Activated CD4-positive, CD25-positive, alpha-beta regulatory T cell treated with anti-CD3 and anti-CD28 coated beads, Interleukin-2, amount 50 U/mL, for 72 hours (primary cell): ENCODE measurements at regions not wholly inside any gene's neighbourhood (a gene's known extent, or its start where the extent isn't known, plus 50 kb on each side); places are given as distances from the start of the nearest gene placed in this dataset.

Source experiments
- DNase-seq: peaks from one replicate; pipeline ENCODE4 v3.0.0; 2021

DNA sequence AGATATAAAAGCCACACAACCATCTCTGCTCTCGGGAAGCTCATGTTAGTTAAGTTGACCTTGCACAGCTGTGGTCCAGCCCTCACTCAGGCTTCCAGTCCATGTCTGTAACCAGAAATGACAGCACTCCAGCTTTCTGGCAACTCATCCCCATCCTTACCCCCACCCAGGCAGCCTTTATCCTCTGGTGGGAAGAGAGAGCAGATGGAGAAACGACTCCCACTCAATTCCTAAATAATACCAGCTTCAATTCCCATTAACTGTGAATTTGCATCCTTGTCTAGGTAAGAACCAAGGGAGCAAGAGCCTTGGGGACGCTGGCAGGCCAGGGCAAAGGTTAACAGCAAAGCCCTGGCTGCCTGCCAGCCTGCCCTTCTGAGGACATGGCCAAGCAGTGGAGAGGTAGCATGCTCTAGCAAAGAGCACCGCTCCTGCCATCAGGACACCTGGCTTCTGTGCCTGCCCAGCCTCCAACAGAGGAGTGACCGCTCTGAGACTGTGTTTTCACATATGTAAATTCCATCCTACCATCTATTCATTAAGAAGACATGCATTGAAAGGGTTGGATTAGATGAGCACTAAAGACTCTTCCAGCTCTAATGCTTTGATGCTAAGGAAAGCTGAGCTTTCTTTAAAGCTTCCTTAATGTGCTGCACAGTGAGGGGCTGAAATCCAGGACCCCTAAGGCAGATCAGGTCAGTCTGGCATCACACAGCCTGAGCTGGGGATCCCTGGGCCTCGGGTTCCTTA, 236.1 kb downstream of the GRIN2B start:
- DNase-seq, result no peak

DNA sequence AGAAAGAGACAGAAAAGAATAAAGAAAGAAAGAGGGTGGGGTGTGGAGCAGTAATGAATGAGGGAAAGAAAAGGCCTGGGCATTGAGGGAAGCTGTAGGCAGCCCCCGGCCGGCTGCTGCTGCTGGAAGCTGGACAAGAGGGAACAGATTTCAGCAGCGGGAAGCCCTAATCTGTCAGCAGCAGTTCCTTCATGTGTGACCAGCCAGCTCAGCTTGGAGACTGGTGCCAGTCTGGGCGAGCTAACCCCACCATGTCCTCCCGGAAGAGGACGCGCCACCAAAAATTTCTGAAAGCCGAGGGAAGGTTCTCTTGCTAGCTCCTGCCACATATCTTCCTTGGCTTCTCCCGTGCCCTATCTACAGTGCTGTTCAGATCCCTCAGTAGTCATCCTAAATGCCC, 236.8 kb downstream of the GRIN2B start:
- DNase-seq, result no peak

DNA sequence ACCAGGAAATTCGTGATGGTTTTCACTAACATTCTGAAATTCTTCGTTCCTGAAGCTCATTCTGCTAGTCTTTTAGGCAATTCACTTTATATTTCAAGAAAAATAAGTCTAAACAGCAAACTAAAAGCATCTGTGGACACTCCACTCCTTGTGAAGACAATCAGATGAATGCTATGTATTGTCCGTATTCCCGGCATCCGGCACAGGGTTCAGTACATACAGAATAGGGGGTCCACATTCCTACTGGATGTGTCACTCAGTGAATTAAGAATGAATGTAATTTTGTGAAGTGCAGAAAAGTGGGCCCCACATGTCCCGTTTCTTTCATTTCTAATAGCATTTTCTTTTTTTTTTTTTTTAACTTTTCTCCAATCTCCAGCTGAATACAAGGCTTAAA, 241.3 kb downstream of the GRIN2B start:
- no peak for DNase-seq

- DNase-seq, result no peak
These were observed 245.7 kb downstream of the GRIN2B start for GRCh38 chr12:13735734-13736133.

GRCh38 chr12:13734584-13735152, 246.7 kb downstream of the GRIN2B start:
- DNase-seq, result no peak

DNA sequence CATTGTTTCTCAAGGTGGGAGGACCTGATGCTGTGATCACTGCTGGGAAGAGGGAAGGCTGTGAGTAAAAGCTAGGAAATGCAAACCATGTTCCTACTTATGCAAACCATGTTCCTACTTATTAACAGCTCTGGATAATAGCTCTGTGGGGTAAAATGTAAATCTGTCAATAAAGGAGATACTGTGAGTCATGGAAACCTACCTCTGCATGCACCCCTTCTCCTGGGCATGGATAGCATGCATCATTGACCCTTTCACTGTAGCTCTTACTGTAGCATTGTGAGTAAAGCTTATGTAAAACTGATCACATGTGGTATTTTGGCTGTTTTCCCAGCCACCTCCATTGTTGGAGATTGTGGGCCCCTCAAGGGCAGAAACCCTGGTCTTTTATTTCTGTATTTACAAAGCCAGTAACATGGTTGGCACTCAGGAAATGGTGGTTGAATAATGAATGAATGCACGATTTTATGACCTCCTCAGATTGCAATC, 253.7 kb downstream of the GRIN2B start:
- DNase-seq, result no peak

- no peak for DNase-seq
These were observed 256.4 kb downstream of the GRIN2B start for GRCh38 chr12:13725049-13725448.

DNA sequence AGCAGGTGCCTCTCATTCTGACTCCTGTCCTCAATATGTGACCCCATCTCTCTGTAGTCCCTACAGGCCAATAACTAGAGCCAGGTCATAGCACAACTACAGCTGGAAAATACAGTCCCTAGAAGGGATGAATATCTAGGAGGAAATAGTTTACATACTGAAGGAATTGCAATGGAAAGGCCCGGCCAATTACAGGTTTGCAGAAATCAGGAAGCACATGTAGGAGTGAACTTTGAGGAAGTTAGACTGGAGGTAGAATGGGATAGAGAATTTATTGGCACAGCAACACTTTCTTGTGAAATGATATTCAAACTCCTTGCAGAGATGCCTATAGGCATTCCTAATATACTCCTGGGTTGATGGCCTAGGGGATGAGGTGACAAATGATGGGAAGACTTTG, 257.3 kb downstream of the GRIN2B start:
- DNase-seq, result no peak

DNA sequence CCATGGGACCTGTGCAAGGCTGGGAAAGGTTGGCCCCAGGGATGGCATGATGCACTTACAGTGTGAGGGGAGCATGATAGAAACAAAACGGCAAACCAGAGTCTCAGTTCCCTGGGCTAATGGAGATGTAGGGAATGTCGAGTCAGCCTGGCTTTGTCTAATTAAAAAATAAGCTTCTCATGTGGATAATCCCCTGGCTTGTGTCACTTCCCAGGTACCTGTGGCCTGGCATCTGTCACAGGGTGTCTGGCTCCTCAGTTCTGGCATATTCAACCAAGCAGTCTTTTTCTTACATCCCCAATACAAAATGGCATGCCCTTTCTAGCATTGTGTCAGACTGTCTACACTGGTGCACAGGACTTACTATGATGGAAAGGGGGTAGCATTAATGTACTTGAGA, 261.4 kb downstream of the GRIN2B start:
- DNase-seq, result no peak

DNA sequence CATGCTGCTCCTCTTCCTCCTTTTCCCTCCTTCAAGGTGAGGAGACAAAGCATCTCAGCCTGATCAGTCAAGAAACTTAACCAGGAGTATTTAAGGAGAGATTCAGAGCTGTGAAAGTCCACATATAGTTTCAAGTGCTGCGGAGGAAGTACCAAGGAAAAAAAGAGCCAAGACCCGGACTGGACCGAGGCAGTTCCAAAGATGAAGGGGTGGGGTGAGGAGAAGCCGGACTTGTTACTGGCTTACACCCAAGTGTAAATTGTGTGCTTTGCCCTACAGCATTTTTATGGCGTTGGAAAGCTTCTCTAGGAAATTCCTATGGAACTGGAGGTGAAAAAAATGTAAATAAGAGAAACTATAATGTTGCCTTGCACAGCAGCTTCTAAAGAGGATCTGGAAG, 263.1 kb downstream of the GRIN2B start:
- no peak for DNase-seq

- no peak for DNase-seq
These were observed 265.3 kb downstream of the GRIN2B start for GRCh38 chr12:13716119-13716518.

GRCh38 chr12:13713556-13714410, 267.6 kb downstream of the GRIN2B start:
- DNase-seq, result no peak

DNA sequence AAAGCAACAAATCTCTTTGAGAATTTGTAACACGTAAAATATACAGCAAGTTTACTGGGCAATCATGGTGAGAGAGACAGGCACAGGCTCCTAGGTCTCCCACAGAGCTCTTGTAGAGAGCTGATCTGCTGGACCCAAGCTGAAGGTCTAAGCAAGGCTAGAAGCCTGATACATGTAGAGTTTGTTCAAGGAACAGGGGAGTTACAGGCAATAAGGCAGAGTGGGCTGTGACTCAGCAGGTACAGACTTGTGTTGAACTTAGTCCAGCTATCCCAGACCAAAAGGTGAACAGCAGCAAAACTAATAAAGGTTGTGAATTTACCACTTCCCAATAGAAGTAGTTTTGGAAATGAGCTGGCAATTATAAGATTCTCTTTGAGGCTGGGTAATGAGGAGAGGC, 273.6 kb downstream of the GRIN2B start:
- DNase-seq, result no peak

- no peak for DNase-seq
These were observed 279.0 kb downstream of the GRIN2B start for GRCh38 chr12:13702381-13702780.

DNA sequence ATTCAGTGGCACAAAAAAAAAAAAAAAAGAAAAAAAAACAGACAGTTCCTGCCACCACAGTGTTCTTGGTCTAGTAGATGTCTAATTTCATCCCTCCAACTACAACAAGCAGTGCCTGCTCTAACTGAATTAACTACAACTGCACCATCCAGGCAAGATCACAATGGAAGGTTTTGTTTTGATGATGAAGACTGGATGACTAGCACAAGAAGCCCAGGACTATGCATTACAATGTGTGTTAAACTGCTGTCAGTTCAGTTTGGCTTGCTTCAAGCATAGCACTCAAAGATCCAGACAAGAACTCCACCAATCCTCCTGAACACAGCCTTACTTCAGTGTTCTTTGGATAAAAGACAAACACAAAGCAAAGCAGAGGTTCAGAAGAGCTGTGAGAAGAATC, 279.9 kb downstream of the GRIN2B start:
- DNase-seq, result no peak

GRCh38 chr12:13697973-13698372, 283.4 kb downstream of the GRIN2B start:
- DNase-seq, result no peak

DNA sequence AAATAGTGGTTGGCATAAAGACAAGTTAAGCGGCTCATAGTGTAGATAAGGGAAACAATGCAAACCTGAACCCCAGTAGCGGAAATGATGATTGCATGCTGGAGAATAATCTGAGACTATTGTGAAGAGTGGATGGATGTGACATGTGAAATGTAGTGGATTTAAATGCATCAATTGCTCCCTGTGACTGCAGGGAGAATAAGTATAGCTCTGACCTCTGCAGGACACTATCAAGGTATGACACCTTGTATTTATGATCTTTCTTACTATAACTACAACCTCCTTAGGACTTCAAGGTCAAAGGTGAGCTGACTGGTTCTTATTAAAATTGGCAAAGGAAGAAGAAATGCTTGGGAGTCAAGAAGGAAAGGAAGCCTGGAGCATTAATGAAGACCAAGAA, 285.6 kb downstream of the GRIN2B start:
- DNase-seq, result no peak

DNA sequence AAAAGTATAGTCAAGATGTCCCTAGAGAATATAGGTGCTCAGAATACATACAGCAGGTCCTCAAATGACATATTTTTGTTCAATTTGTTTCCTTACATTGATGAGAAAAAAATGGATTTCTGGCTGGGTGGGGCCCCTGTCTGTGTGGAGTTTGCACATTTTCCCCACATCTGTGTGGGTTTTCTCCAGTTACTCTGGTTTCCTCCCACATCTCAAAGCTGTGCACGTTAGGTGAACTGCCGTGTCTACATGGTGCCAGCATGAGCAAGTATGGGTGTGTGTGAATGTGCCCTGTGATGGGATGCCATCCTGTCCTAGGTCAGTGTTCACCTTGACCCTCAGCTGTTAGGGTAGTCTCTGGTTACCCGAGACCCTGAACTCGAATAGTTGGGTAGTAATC, 289.1 kb downstream of the GRIN2B start:
- no peak for DNase-seq

GRCh38 chr12:13691598-13691997, 289.8 kb downstream of the GRIN2B start:
- DNase-seq, result no peak

DNA sequence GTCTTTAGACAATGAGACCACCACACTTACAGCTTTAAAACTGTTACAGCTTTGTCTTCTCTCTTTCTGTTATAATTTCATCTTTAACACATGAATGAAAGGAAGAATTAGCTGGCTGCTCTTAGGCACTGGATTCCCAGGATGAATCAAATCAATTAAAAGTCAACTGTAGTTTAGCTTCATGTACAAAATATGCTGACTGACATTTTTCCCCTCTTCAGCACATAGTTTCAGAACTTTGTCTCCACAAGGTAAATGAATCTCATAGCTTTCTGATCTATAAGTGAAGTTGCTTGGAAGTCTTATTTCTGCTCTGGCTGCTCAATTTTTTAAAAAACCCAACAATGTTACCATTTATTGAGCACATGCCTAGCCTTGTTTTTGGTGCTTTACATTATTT, 293.8 kb downstream of the GRIN2B start:
- no peak for DNase-seq

DNA sequence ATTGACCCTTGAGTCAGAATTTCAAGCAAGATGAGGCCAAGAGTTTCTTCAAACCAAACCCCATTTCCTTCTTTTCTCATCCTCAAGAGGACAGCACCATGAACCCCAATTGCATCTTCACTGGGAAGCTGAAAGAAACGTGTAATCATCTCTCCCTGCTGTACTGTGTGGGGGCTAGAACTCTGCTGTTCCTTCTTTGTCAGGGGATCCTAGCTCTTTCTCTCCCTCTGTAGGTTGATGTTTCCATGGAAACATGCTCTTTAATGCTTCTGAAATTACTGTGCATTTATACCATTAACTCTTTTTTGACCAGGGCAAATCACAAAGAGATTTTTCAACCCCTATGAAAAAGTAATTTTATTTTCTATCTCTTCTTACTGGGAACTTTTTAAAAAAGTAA, 295.1 kb downstream of the GRIN2B start:
- no peak for DNase-seq

DNA sequence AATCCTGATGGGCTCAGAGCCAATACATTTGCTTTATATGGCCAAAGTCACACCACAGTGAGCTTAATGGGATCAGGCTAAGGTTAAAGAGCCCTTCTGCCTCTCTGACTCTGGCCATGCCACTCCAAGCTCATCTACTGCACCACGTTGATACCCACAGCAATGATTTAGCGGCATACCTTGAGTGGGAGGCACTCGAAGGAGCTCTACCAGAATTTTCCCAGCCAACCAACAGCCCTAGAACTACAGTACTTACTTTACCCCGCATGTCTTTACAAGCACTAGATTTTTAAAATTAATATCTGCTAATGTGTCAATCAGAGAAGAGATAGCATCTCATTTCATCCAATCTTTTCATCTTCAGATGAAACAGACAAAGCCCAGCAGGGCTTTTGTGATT, 300.5 kb downstream of the GRIN2B start:
- DNase-seq, result no peak

DNA sequence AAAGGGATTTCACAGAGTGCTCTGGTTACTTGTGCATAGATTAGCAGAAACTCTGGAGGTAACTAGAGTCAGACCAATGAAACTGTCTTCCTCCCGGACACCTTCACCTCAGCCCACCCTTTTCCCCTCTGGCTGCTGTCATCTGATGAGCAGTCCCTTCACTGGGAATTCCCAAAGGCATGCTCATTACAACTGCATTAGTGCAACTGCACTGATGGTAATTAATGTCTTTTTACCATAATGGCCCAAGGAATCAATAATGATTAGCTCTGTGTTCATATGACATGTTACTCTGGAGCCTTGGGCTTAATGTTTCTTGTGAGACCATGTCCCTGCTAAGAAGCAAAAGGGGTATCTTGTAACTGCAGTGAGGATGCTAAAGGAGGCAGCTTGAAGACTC, 304.5 kb downstream of the GRIN2B start:
- no peak for DNase-seq

- no peak for DNase-seq
These were observed 311.0 kb downstream of the GRIN2B start for GRCh38 chr12:13670285-13670866.
